ENCODE measurements at regions not wholly inside any gene's neighbourhood (a gene's known extent, or its start where the extent isn't known, plus 50 kb on each side); places are given as distances from the start of the nearest gene placed in this dataset.
A peak's percentile ranks its signal among the peaks of the same experiment; 100 is the strongest.

- Histone ChIP-seq H3K79me1 (ENCODE audit: insufficient read depth, low read depth, low read length, poor library complexity, severe bottlenecking) (no peaks in the 10 kb centered on the region), H2BK15ac (ENCODE audit: low read depth, low read length) (no peak overlapping the region), H3K9ac (ENCODE audit: extremely low read depth, insufficient read length, low read length) (no peak overlapping the region), H2BK120ac (ENCODE audit: low read depth, low read length, poor library complexity, severe bottlenecking) (no peak overlapping the region), H2AFZ (ENCODE audit: low read length) (no peak overlapping the region), H2BK12ac (ENCODE audit: insufficient read length, low read depth, low read length) (no peak overlapping the region), H4K91ac (ENCODE audit: insufficient read length, low read depth, low read length) (no peak overlapping the region), H3K79me2 (ENCODE audit: insufficient read depth, low read length) (no peaks in the 10 kb centered on the region), H2AK5ac (ENCODE audit: insufficient read length, low read length) (no peak overlapping the region), H3K23ac (ENCODE audit: insufficient read length, low read depth, low read length) (no peak overlapping the region), H3K23me2 (ENCODE audit: insufficient read length, low read depth, low read length, poor library complexity, severe bottlenecking) (no peaks in the 10 kb centered on the region), H3K27me3 (ENCODE audit: insufficient read depth, low read length) (no peaks in the 10 kb centered on the region), H4K8ac (replicated peaks; ENCODE audit: insufficient read length, low read depth, low read length) (no peak overlapping the region), H3K4ac (ENCODE audit: low read depth, low read length) (no peak overlapping the region), H3K4me1 (ENCODE audit: insufficient read depth, low read length) (no peaks in the 10 kb centered on the region), H3T11ph (ENCODE audit: low read length) (peak overlapping the region; percentile 45), H3K14ac (ENCODE audit: insufficient read depth, low read length) (no peak overlapping the region), H3K18ac (ENCODE audit: insufficient read length, low read depth, low read length) (no peak overlapping the region), H3K4me2 (ENCODE audit: insufficient read depth, insufficient read length, low read length) (no peak overlapping the region), H3K56ac (ENCODE audit: insufficient read length, low read depth, low read length) (no peak overlapping the region), H4K20me1 (ENCODE audit: control insufficient read depth, insufficient read depth, insufficient read length) (no peaks in the 10 kb centered on the region), H2BK5ac (ENCODE audit: insufficient read length, low read length) (no peak overlapping the region), H3K9me3 (ENCODE audit: control insufficient read depth, low read depth, low read length) (no peaks in the 10 kb centered on the region), H3K27ac (ENCODE audit: insufficient read length, low read depth, low read length) (no peak overlapping the region), H4K5ac (ENCODE audit: insufficient read length, low read depth, low read length) (no peak overlapping the region), H2BK20ac (ENCODE audit: low read depth, low read length, poor library complexity, severe bottlenecking) (no peak overlapping the region)
- Mint-ChIP-seq H3K4me3 (no peak overlapping the region), H3K4me1 (peaks cover 15 to 16% of the 10 kb centered on the region in 2 experiments), H3K9me3 (peaks cover 13 to 14% of the 10 kb centered on the region in 2 experiments; a peak in 4 of 5 replicates), H3K27ac (no peak overlapping the region), H3K36me3 (ENCODE audit: insufficient read depth in 1 of 3, low read depth in 3 of 3) (peaks cover 4 to 21% (median 7%) of the 10 kb centered on the region in 3 experiments; a peak in 5 of 7 replicates), H3K27me3 (ENCODE audit: low read depth) (peaks cover 1% of the 10 kb centered on the region)
- no peak for DNase-seq
- TF ChIP-seq, protein P1, sequence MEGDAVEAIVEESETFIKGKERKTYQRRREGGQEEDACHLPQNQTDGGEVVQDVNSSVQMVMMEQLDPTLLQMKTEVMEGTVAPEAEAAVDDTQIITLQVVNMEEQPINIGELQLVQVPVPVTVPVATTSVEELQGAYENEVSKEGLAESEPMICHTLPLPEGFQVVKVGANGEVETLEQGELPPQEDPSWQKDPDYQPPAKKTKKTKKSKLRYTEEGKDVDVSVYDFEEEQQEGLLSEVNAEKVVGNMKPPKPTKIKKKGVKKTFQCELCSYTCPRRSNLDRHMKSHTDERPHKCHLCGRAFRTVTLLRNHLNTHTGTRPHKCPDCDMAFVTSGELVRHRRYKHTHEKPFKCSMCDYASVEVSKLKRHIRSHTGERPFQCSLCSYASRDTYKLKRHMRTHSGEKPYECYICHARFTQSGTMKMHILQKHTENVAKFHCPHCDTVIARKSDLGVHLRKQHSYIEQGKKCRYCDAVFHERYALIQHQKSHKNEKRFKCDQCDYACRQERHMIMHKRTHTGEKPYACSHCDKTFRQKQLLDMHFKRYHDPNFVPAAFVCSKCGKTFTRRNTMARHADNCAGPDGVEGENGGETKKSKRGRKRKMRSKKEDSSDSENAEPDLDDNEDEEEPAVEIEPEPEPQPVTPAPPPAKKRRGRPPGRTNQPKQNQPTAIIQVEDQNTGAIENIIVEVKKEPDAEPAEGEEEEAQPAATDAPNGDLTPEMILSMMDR (conservative IDR thresholded peaks at IDR 0.05), result no peak
- WGBS (ENCODE audit: extremely low coverage, insufficient read length, low lambda C conversion rate), result no CpG with 5 or more reads among the region's 3 CpGs
These were observed 94.8 kb downstream of the CD200R1L start for GRCh38 chr3:112751564-112752512.

Measured in H9 (cell line).